Thyroid gland (tissue), 4 donors: ENCODE measurements at regions not wholly inside any gene's neighbourhood (a gene's known extent, or its start where the extent isn't known, plus 50 kb on each side); places are given as distances from the start of the nearest gene placed in this dataset.

Source experiments
- POLR2A ChIP-seq, 2 donors: fragments of 450-650 bp; IDR thresholded peaks; one replicate each; pipeline ENCODE4 v1.6.1; 2017; ENCODE audit warnings: antibody characterized with exemption in 2 of 2, mild to moderate bottlenecking in 2 of 2, moderate library complexity in 1 of 2
- TF ChIP-seq, protein P1 (sequence below), 6 experiments: fragments of 200-600 bp in 3 of 6; fragments of 450-650 bp in 3 of 6; sonication (generic) in 3 of 6; IDR thresholded peaks; one replicate each; pipeline ENCODE4 v1.5.1; 2016 to 2019; ENCODE audit warnings: antibody characterized with exemption in 6 of 6, mild to moderate bottlenecking in 2 of 6, inconsistent platforms in 1 of 6, moderate library complexity in 1 of 6

DNA sequence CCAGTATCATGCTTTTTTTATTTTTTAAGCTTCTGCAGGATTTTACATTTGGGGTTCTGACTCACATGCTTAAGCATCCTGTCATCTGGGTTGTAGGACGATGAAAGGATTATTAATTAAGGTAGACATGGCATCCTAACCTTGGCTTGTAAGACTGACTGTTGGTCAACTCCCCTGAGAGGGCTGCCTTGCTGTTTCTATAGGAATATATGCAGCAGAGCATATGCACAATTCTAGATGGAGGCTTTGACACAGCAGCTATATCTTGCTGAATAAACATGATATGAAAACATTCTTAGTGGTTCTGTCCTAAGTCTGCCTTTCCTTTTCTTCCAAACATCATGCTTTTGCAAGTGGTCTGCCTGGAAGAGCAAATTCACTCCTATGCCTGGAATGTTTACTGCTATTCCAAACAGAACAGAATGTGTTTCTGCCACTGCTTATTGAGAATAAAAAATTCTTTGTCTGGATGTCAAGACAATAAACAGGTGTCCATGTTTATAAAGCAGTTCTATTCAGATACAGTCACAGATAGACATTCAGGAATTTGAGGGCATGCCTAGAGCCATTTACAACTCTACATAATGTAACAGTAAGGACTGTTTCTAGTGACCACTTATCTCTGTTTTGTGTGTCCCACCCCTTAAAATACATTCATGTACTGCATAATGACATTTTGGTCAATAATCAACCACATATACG lies 166.2 kb upstream of the PPP2R2B start:
- TF ChIP-seq, protein P1, sequence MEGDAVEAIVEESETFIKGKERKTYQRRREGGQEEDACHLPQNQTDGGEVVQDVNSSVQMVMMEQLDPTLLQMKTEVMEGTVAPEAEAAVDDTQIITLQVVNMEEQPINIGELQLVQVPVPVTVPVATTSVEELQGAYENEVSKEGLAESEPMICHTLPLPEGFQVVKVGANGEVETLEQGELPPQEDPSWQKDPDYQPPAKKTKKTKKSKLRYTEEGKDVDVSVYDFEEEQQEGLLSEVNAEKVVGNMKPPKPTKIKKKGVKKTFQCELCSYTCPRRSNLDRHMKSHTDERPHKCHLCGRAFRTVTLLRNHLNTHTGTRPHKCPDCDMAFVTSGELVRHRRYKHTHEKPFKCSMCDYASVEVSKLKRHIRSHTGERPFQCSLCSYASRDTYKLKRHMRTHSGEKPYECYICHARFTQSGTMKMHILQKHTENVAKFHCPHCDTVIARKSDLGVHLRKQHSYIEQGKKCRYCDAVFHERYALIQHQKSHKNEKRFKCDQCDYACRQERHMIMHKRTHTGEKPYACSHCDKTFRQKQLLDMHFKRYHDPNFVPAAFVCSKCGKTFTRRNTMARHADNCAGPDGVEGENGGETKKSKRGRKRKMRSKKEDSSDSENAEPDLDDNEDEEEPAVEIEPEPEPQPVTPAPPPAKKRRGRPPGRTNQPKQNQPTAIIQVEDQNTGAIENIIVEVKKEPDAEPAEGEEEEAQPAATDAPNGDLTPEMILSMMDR (IDR thresholded peaks at IDR 0.05) = no peak
- TF ChIP-seq POLR2A (IDR thresholded peaks at IDR 0.05) = no peak
